ENCODE measurements at regions not wholly inside any gene's neighbourhood (a gene's known extent, or its start where the extent isn't known, plus 50 kb on each side); places are given as distances from the start of the nearest gene placed in this dataset.

- no peak for TF ChIP-seq CTCF (IDR thresholded peaks at IDR 0.05)
- Histone ChIP-seq H3K27ac (peak overlapping the region in 1 of 2 donors; percentile 46), H3K9me3 (no peaks in the 10 kb centered on the region), H3K4me1 (peaks cover 0 to 76% (median 35%) of the 10 kb centered on the region in 4 donors), H3K4me3 (no peak overlapping the region), H3K27me3 (no peaks in the 10 kb centered on the region), H3K36me3 (no peaks in the 10 kb centered on the region)
- no peak for DNase-seq
- intact Hi-C loops (cut with DNase I; ENCODE audit: low total_unique reads), result no loop called here
Observed at GRCh38 chr14:71469643-71470335, 462.4 kb upstream of the RGS6 start.

- Histone ChIP-seq H3K36me3 (no peaks in the 10 kb centered on the region), H3K27ac (no peak overlapping the region), H3K27me3 (no peaks in the 10 kb centered on the region), H3K4me1 (peaks cover 0 to 74% (median 29%) of the 10 kb centered on the region in 4 donors), H3K4me3 (no peak overlapping the region), H3K9me3 (no peaks in the 10 kb centered on the region)
- DNase-seq, result no peak
- no peak for TF ChIP-seq CTCF (IDR thresholded peaks at IDR 0.05)
- intact Hi-C loops (cut with DNase I; ENCODE audit: low total_unique reads), result no loop called here
Observed at GRCh38 chr14:71471634-71472355, 460.4 kb upstream of the RGS6 start.

GRCh38 chr14:71472356-71473340 is 459.6 kb upstream of the RGS6 start:
- H3K27me3 ChIP-seq, result no peaks in the 10 kb centered on the region
- peaks cover 0 to 65% (median 23%) of the 10 kb centered on the region in 4 donors for H3K4me1 ChIP-seq
- intact Hi-C loops (cut with DNase I; ENCODE audit: low total_unique reads), result no loop called here
- DNase-seq, result no peak
- H3K4me3 ChIP-seq, result no peak overlapping the region
- H3K9me3 ChIP-seq, result no peaks in the 10 kb centered on the region
- no peaks in the 10 kb centered on the region for H3K36me3 ChIP-seq
- no peak for TF ChIP-seq CTCF (IDR thresholded peaks at IDR 0.05)
- no peak overlapping the region for H3K27ac ChIP-seq

GRCh38 chr14:71473843-71474242 is 458.4 kb upstream of the RGS6 start:
- DNase-seq, result no peak
- no peaks in the 10 kb centered on the region for H3K9me3 ChIP-seq
- H3K4me3 ChIP-seq, result no peak overlapping the region
- peaks cover 0 to 57% (median 18%) of the 10 kb centered on the region in 4 donors for H3K4me1 ChIP-seq
- no peak overlapping the region for H3K27ac ChIP-seq
- TF ChIP-seq CTCF (IDR thresholded peaks at IDR 0.05), result no peak
- no peaks in the 10 kb centered on the region for H3K36me3 ChIP-seq
- intact Hi-C loops (cut with DNase I; ENCODE audit: low total_unique reads), result no loop called here
- no peaks in the 10 kb centered on the region for H3K27me3 ChIP-seq

Data from tibial artery (tissue), 4 donors.